Adrenal gland (tissue), 9 donors: ENCODE measurements at regions not wholly inside any gene's neighbourhood (a gene's known extent, or its start where the extent isn't known, plus 50 kb on each side); places are given as distances from the start of the nearest gene placed in this dataset.

Experiments
- DNase-seq, 7 donors: peaks; one replicate each; pipeline ENCODE4 v3.0.0-alpha.2; 2019 to 2020
- H3K27ac ChIP-seq, 5 donors: fragments of 200-600 bp; sonication (generic) in 4 of 5; 1 replicate in 3 of 5; 2 replicates in 2 of 5; pipeline versions ENCODE4 v1.5.1 to v1.8.0; 2016 to 2020; ENCODE audit warnings: mild to moderate bottlenecking in 1 of 5
- H3K27me3 ChIP-seq: fragments of 200-600 bp; 2 replicates; pipeline ENCODE4 v1.8.0; 2021
- H3K36me3 ChIP-seq, 2 donors: fragments of 200-600 bp; replicated peaks in 1 of 2; 1 replicate in 1 of 2; 2 replicates in 1 of 2; pipeline versions ENCODE4 v1.5.1 to v1.8.0; 2018 to 2022
- H3K4me1 ChIP-seq, 2 donors: fragments of 200-600 bp; replicated peaks in 1 of 2; 1 replicate in 1 of 2; 2 replicates in 1 of 2; pipeline versions ENCODE4 v1.5.1 to v1.8.0; 2018 to 2021
- H3K4me3 ChIP-seq, 4 donors: fragments of 200-600 bp; sonication (generic) in 3 of 4; one replicate each; pipeline ENCODE4 v1.5.1; 2016 to 2018
- H3K9me3 ChIP-seq, 3 donors: fragments of 200-600 bp; sonication (generic) in 1 of 3; replicated peaks in 1 of 3; 1 replicate in 2 of 3; 2 replicates in 1 of 3; pipeline versions ENCODE4 v1.5.1 to v1.8.0; 2016 to 2021
- CTCF ChIP-seq, 6 experiments: fragments of 450-650 bp in 4 of 6; fragments of 200-600 bp in 2 of 6; sonication (generic) in 1 of 6; IDR thresholded peaks; 1 replicate in 5 of 6; 2 replicates in 1 of 6; pipeline versions ENCODE4 v1.5.1 to v1.8.0; 2016 to 2021; ENCODE audit warnings: antibody characterized with exemption in 6 of 6, mild to moderate bottlenecking in 2 of 6, moderate library complexity in 1 of 6
- POLR2A ChIP-seq, 2 donors: fragments of 450-650 bp; IDR thresholded peaks; one replicate each; pipeline ENCODE4 v1.6.1; 2017; ENCODE audit warnings: antibody characterized with exemption in 2 of 2, mild to moderate bottlenecking in 2 of 2, moderate library complexity in 1 of 2
- WGBS, 4 donors: extraction: QIAGEN DNeasy Blood & Tissue Kit in 2 of 4; methylation state at CpG; one replicate each; pipeline versions ENCODE4 v1.1.5 to v1.1.7; 2013 to 2017; 5-methylcytosine and 5-hydroxymethylcytosine counted together
- intact Hi-C, 2 donors: fragments of 100-400 bp; cut with DNase I; formaldehyde crosslinking; loops; one replicate each; pipeline versions ENCODE4 v1.14.1 to v1.15.0; 2022 to 2023
- donor health status: healthy with polysubstance abuse.
- donor health status: Bipolar disorder and iron deficiency.
- donor health status: DM: yes; HTN: yes; CAD: no.
- donor health status: DM: no; HTN: no; CAD: no.
- donor health status: DM: no; HTN: no; CAD: no.

DNA sequence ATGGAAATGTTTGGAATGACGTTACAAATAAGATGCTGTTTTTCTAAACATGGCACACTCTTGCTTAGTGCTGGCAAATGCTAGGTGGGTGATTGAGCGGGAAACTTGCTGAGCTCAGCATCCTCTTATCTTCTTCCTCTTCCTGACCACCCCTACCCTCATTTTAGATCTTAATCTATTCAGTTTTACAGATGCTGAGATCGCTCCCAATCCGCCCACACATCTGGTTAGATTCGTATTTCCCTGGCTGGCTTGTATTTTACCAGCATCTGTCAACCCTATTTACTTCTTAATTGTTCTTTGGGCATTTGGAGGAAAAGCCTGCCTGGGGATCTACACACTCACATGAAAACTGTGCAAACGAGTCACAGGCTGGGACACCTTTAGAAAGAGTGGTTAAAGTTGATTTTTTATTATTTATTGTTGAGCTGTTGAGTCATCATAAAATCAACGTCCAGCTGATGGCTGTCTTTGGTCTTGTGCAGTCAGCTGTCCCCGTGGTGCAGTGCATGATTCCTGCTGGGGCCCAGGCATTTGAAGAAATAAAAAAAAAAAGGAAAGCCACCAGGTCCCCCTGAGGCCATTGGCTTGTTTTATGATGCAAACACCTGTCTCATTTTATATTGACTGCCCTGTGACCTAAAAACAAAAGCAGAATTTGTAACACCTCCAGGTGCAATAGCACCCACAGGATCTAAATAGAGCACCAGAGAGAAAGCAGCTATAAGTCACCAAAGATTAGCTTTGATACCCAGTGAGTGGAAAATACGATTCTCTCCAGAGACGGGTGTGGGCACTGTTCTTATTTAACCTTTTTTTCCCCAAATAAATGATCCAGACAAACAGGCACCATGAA lies 258.6 kb downstream of the HS3ST3B1 start:
- TF ChIP-seq POLR2A (IDR thresholded peaks at IDR 0.05) (no peak), CTCF (IDR thresholded peaks at IDR 0.05) (no peak)

DNA sequence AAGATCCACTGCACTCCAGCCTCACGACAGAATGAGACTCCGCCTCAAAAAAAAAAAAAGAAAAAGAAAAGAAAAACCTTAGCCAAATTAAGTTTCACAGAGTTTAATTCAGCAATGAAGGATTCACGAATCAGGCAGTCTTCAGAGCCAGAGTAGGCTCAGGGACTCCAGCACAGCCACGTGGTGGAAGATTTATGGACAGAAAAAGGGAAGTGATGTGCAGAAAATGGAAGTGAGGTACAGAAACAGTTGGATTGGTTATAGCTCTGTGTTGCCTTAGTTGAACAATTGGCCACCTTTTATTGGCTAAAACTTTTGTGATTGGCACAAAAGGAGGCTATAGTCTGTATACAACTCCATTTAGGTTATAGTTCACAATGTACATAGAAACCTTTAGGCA lies 256.6 kb downstream of the HS3ST3B1 start:
- no peak for TF ChIP-seq POLR2A (IDR thresholded peaks at IDR 0.05)
- TF ChIP-seq CTCF (IDR thresholded peaks at IDR 0.05): no peak
- 33 to 43% (median 37%) methylated on average over 4 of the region's 4 CpGs for WGBS, 4 donors
- Histone ChIP-seq H3K27ac (no peak overlapping the region), H3K36me3 (no peaks in the 10 kb centered on the region), H3K4me1 (no peaks in the 10 kb centered on the region), H3K4me3 (no peak overlapping the region), H3K9me3 (no peaks in the 10 kb centered on the region), H3K27me3 (no peaks in the 10 kb centered on the region)
- DNase-seq: no peak
- intact Hi-C loops: no loop called here

More for the DNA sequence above, 258.6 kb downstream of the HS3ST3B1 start:
- H3K4me1 ChIP-seq: no peaks in the 10 kb centered on the region
- no peak for DNase-seq
- H3K27ac ChIP-seq: no peak overlapping the region
- 34 to 49% (median 41%) methylated on average over 10 of the region's 10 CpGs for WGBS, 4 donors
- H3K9me3 ChIP-seq: no peaks in the 10 kb centered on the region
- H3K36me3 ChIP-seq: no peaks in the 10 kb centered on the region
- intact Hi-C loops: no loop called here
- no peak overlapping the region for H3K4me3 ChIP-seq
- H3K27me3 ChIP-seq: no peaks in the 10 kb centered on the region

- no peaks in the 10 kb centered on the region for H3K9me3 ChIP-seq
- no peaks in the 10 kb centered on the region for H3K27me3 ChIP-seq
- H3K4me1 ChIP-seq: no peaks in the 10 kb centered on the region
- intact Hi-C loops: no loop called here
- DNase-seq: no peak
- no peaks in the 10 kb centered on the region for H3K36me3 ChIP-seq
- no peak for TF ChIP-seq CTCF (IDR thresholded peaks at IDR 0.05)
- TF ChIP-seq POLR2A (IDR thresholded peaks at IDR 0.05): no peak
- WGBS, 4 donors: 62 to 83% (median 72%) methylated on average over 2 of the region's 2 CpGs
- H3K4me3 ChIP-seq: no peak overlapping the region
- H3K27ac ChIP-seq: no peak overlapping the region
Observed at GRCh38 chr17:14553847-14554246, 253.0 kb downstream of the HS3ST3B1 start.

GRCh38 chr17:14552306-14552705 lies 251.4 kb downstream of the HS3ST3B1 start:
- H3K4me3 ChIP-seq: no peak overlapping the region
- TF ChIP-seq POLR2A (IDR thresholded peaks at IDR 0.05): no peak
- no peak for TF ChIP-seq CTCF (IDR thresholded peaks at IDR 0.05)
- H3K27ac ChIP-seq: no peak overlapping the region
- no peaks in the 10 kb centered on the region for H3K9me3 ChIP-seq
- H3K27me3 ChIP-seq: no peaks in the 10 kb centered on the region
- 54 to 74% (median 68%) methylated on average over 5 to 7 of the region's 7 CpGs for WGBS, 4 donors
- intact Hi-C loops: no loop called here
- DNase-seq: no peak
- no peaks in the 10 kb centered on the region for H3K36me3 ChIP-seq
- H3K4me1 ChIP-seq: no peaks in the 10 kb centered on the region
